Raji (cell line): ENCODE measurements at regions not wholly inside any gene's neighbourhood (a gene's known extent, or its start where the extent isn't known, plus 50 kb on each side); places are given as distances from the start of the nearest gene placed in this dataset.

Experiments
- POLR2A ChIP-seq: IDR thresholded peaks from 2 replicates; pipeline ENCODE4 v1.6.1; 2011; ENCODE audit warnings: low read depth, low read length, control low read depth; ENCODE audit not compliant: insufficient read depth

DNA sequence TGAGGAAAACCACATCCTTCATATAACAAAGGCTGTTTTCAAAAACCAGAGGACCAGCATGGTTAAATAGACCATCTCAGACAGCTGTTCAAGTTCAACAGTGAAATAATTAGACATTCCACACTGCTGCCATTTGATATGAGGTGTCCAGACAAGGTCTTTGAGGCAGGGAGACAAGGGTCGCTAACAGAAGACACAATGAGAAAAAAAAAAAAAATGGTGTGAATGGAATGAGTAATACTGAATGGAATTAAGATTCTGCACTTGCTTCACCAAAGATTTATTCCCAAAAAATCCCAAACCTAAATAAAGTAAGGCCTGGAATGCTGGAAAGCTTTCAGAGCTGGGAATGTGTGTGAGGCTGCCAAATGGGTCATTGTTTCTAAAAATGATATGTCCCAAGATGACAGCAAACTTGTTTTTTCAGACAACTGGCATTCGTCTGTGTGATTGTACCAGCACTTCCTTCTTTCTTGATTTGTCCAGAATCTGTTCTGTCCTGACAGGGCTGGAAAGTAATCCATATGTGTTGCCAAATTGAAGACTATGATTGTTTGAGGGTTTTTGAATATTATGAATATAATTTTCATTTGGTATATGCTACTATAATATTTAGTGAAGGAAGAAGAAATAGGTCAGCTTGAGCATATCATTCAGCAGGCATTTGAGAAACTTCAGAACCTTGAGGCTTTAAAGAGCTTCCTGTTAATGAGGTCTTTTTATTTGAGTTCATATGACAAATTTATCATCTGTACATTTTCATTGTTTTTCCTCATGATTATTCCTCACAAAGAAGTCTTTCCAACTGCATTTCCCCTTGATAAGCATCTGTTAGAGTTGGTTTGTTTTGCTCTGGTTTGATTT is 85.2 kb upstream of the ITGA4 start:
- no peak for TF ChIP-seq POLR2A

DNA sequence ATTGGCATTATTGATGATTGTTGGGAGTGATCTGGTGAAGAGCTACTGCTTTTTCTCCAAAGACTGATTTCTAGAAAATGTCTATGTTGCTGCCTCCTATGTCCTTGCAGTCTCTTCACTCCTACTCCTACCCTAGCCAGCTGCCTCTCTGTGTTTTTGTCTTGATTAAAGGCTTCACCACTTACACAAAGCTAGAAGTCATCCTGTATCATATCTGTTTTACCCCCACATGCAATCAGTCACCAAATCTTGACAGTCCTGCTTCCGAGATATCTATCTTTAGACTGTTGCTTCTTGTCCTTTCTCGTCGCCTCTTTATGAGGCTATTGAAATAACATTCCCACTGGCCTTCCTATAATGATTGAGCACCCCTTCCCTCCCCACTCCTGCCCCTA is 84.5 kb upstream of the ITGA4 start:
- TF ChIP-seq POLR2A = no peak

DNA sequence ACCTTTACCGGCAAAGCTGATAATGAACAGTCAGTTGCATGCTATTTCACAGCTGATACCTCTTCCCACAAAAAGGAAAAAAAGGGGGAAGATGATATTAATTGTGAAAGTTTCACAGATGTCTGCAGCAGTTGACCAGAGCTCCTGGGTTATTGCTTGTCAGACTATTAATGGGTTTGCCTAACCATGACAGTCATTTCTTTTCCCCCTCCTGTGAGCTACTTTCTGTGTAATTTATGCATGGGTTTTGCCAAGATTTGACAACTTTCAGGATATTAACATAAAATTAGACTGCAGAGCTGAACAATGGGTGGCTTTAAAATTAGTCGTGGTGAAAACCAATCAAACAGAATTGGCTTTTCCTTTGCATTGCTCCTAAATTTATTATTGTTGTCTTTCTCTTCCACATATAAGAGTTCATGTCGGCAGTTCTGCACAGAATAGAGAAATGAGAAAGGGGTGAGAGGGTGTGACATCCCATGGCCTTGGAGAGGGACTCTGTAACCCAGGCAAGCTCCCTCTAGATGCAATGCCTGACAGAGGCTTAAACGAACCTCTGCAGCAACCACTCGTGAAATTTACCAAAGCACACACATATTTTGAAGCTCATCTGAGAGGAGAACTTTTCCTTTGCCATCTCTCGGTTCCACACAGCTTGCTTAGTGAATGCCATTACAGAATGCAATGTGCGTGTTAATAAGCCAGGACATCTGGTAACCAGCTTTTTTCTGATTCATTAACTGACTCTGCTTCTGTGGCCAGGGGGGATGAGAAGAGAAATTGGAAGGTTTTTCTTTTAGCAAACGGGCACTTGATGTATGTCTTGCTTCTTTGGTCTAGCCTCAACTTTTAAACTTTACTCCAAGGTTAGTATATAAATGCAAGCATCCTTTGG is 82.2 kb upstream of the ITGA4 start:
- TF ChIP-seq POLR2A = no peak

DNA sequence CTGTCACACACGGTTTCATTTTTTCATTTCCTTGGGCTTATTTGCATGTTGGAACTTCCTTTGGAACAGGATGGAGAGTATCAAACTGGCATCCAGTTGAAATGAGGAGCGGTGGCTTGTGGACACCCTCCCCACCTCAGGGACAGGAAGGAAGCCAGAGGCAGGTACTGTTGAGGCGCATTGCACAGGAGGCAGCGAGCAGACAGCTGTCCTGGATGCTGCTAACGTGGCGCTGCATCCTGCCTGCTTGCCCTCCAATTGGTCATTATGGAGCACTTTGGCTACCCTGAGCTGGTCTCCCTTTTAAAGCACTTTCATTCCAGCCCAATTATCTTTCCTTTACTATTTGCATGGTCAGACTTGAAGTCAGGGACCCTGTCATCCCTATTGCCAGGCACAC is 80.7 kb upstream of the ITGA4 start:
- no peak for TF ChIP-seq POLR2A

DNA sequence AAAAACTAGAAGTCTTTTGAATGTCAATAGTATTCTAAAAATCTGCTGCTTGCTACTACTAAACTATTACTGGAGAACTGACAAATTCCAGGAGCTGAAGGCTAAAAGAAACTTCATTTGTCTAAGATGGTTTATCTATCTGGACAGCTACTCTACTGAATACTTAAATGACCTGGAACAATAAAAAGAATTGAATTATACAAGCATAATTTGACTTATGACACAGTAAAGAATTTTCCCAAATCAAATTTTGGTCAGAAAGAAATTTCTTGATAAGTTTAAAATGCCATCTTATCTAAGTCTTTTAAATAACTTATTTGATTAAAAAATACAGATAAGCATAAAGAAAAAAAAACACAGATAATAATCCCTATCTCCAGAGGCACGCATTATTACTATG is 80.2 kb upstream of the ITGA4 start:
- no peak for TF ChIP-seq POLR2A

DNA sequence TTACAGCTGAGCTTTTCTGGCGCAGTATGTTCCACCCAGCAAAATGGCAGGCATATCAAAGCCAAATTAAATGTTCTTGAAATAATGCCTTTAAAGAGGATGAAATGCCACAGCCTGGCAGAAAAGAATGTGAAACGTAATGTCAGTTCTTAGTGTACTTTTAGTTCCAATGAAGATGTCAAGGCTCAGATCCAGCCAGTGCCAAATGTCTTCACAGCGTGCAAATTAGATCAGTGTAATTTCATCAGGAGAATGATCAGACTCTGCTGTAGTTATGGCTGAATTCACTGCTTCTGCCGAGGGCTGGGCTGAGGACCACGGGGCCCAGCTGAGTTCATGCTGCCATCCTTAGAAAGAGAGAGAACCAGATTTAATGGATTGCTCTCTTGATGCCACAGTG is 78.7 kb upstream of the ITGA4 start:
- no peak for TF ChIP-seq POLR2A

DNA sequence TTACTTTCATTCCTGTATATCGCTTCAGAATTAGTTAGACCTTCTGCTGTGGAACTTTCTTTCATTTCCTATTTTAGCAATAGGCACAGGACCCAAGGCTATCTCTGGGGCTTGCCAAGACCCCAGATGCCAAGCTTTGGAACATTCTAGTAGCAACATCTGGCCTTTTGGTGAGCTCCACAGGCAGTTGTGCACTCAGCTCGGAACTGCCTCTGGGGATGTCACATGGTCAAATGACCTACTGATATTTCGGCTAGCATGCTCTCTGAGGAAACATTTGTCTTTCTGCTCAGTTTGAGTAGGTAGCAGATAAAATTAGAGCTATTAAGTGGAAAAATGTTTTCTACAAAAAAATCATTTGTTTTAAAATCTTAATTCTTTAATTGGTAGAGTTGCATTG is 76.6 kb upstream of the ITGA4 start:
- TF ChIP-seq POLR2A = no peak

DNA sequence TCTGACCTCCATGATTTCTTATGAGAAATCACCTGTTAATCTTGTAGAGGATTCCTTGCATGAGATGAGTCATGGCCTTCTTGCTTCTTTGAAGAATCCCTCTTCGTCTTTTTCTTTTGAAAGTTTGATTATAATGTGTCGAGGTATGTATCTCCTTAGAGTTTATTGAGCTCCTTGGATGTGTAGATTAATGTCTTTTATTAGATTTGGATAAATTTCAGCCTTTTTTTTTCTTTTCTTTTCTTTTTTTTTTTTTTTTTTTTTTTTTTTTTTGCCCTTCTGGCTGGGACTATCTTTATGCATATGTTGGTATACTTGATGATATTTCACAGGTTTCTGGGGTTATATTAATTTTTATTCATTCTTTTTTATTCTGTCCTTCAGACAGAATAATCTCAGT is 72.3 kb upstream of the ITGA4 start:
- TF ChIP-seq POLR2A = no peak

- TF ChIP-seq POLR2A = no peak
Measured at GRCh38 chr2:181389524-181389923, 67.7 kb upstream of the ITGA4 start.

- no peak for TF ChIP-seq POLR2A
Measured at GRCh38 chr2:181393472-181393871, 63.7 kb upstream of the ITGA4 start.

- TF ChIP-seq POLR2A = no peak
Measured at GRCh38 chr2:181394741-181395437, 62.3 kb upstream of the ITGA4 start.

DNA sequence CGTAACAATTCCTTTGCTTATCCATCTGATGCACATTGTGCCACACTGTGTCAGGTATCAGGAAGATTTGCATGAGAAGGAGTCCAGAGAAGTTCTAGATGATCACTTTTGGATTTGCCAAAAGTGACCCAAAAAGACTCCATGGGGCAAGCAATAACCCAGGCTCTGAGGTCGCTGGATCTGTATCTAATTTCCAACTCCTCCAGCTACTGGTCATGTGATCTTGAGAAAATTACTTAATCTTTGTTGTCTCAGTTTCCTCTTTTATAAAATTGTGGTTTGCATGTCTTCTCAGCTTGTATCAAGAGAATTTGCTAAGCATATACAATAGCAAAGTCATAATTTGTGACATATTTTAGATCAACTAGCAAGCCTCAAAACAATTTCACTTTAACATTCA is 61.3 kb upstream of the ITGA4 start:
- TF ChIP-seq POLR2A = no peak

- TF ChIP-seq POLR2A = no peak
Measured at GRCh38 chr2:181396256-181397123, 60.7 kb upstream of the ITGA4 start.

DNA sequence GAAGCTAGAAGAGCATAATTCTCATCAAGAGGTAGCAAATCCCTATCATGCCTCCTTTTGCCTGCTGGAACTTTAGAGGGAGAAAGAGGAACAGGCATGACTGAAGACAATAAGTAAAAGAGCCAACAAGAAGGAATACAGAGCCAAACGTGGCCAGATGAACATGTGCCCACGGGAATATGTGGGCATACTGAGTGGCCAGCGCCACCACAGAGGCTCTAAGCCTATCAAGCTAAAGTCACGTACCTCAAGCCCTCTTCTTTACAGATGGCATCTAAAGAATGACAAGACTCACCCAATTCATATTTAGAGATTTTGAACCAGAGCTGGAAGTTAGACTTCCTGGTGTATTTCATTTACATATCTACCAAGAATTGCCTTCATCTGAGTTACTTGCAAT is 59.9 kb upstream of the ITGA4 start:
- TF ChIP-seq POLR2A = no peak

DNA sequence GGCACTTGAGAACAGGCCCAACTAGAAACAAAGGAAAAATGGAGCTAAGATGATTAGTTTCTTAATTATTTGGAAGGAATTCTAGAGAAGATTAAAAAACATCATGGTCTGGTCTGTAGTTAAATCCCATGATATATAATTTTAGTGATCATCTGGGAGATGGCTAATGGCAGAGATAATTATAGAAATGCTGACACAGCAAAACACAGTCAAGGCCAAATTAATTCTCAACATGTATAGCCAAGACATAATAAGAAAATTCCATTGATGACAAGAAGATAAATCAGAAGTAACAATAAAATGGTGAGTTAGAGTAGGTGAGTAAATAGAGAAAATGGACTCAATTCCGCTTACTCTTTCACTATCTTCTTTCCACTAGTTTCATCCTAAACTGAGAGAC is 59.2 kb upstream of the ITGA4 start:
- TF ChIP-seq POLR2A = no peak
